Right ventricle myocardium inferior (tissue), 1 donor: ENCODE measurements at regions not wholly inside any gene's neighbourhood (a gene's known extent, or its start where the extent isn't known, plus 50 kb on each side); places are given as distances from the start of the nearest gene placed in this dataset.

ENCODE experiments used
- ATAC-seq: fragments of 200-7000 bp; cut with Tn5 transposase; one replicate; pipeline ENCODE4 v1.9.1; 2020; ENCODE audit warnings: mild to moderate bottlenecking, moderate library complexity
- DNase-seq: peaks from one replicate; pipeline ENCODE4 v3.0.0; 2021; ENCODE audit errors: missing footprints
- intact Hi-C: fragments of 100-400 bp; cut with DNase I; formaldehyde crosslinking; loops from one replicate; pipeline ENCODE4 v1.11.0; 2022
- donor health status: DM: no; HTN: yes; CAD: no; lungs with severe emphysema.

GRCh38 chr7:116434820-116435341 is 64.7 kb upstream of the CAV2 start:
- intact Hi-C loops, result loop anchor here (5.0 kb wide), 3 partner anchors 38 to 152 kb away; no protein-coding TSS in a partner anchor
- ATAC-seq, result no peak
- no peak for DNase-seq

- intact Hi-C loops, result loop anchor here (5.0 kb wide), 3 partner anchors 39 to 151 kb away; no protein-coding TSS in a partner anchor
- no peak for DNase-seq
These were observed 63.2 kb upstream of the CAV2 start for GRCh38 chr7:116436305-116436826.

DNA sequence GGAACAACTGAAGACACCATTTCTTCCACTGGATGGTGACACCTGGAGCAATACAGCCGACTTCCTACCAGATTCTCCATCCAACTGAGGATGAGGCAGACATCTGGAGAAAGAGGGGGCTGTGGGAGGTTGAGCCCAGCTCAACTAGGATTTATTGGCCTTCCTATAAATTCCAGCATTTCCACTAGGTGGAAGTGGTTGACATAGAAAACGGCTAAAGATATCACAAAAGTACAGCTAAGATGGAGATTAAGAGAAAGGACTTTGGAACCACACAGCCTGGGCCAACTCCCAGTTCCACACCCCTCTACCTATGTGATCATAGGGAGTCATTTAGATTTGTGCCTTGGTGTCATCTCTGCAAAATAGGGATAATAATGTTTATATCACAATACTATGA is 61.3 kb upstream of the CAV2 start:
- no peak for ATAC-seq
- no peak for DNase-seq
- intact Hi-C loops, result loop anchor here (2.0 to 5.0 kb wide), 4 partner anchors 41 to 149 kb away; partner anchors contain the start of gene CAV1

More at GRCh38 chr7:116436305-116436826, 63.2 kb upstream of the CAV2 start:
- ATAC-seq, result no peak

- DNase-seq (no peak), ATAC-seq (no peak)
- intact Hi-C loops, result loop anchor here (2.0 to 5.0 kb wide), 4 partner anchors 42 to 148 kb away; partner anchors contain the start of gene CAV1
These were observed 60.5 kb upstream of the CAV2 start for GRCh38 chr7:116439005-116439404.

DNA sequence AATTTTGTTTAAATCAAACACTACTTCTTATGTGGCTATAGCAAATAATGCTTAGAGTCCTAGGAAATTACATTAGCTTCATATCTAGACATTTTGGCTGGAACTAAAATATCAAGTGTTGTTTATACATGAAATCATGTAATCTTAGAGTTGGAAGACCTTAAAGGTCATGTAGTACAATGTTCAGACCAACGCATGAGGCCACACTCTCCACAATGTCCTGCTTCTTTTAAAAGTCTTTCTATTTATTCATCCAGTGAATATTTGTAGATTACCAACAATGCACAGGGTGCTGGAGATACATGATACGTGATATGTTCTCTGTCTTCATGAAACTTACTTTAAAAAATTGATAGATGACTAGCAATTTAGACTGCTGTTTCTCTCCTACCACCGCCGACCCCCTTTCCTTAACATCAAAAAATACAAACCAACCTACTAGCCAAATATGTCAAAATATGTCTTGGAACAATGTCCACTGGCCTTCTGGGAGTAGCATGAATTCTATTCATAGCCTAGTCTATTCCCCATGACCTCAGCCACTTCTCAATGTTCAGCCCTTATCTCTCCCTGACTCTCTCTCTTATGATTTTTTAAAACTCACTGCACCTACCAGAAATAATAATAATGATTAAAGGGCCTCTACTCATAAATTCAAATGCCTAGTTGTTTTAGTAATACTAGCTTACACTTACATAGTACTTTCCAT is 59.5 kb upstream of the CAV2 start:
- ATAC-seq (peak; percentile 89), DNase-seq (no peak)
- intact Hi-C loops, result loop anchor here (2.0 to 5.0 kb wide), 4 partner anchors 43 to 147 kb away; partner anchors contain the start of gene CAV1

GRCh38 chr7:116441534-116441933 is 58.0 kb upstream of the CAV2 start:
- intact Hi-C loops, result no loop called here

GRCh38 chr7:116443101-116443523 is 56.4 kb upstream of the CAV2 start:
- DNase-seq, result no peak
- intact Hi-C loops, result no loop called here
- ATAC-seq, result no peak

More at GRCh38 chr7:116441534-116441933, 58.0 kb upstream of the CAV2 start:
- DNase-seq (no peak), ATAC-seq (no peak)

DNA sequence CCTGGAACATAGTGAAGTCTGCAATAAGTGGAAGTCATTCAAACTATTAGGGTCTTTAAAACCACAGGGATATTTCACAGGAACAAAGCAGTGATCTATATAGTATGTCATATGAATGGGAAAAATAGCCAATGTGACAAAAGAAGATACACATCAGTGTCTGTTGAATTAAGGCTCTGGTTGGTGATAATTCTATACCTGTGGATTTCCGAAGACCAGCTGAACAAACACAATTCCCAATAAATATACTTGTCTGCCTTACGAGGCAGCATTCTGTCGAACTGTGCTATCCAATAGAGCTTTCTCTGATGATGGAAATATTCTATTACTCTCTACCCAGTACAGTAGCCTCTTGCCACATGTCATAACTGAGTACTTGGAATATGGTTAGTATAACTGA is 55.9 kb upstream of the CAV2 start:
- ATAC-seq, result no peak
- intact Hi-C loops, result no loop called here

DNA sequence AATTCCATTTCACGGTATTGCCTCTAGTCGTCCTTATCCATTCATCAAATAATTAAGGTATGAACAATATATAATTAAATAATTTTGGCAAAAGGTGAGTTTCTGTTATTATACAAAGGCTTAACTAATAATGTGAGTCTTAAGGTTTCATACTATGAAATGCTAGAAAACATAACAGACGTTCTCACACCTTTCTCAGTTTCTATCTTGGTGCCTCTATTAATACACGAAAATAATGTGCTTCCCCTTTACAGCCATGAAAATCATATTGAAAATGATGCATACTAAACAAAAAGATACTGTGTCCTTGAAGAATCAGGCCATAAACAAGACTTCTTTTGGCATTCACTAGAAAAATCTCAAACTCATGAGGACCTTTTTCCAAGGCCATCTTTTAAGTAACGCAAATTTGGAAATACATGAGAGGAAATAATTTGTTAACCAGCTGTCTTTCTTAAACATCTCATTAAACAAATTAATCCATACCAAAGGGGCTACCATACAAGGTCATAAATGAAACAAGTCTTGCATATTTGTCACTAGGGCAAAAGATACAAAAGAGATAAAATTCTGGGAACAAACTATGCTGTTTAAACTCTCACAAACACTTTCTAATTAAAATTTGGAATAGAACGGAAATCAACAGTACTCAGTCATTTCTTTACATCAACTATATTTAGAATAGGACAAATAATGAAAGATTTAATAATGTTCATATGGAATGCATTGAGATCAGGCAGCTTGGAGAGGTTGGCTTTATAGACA is 53.9 kb upstream of the CAV2 start:
- no peak for ATAC-seq
- no peak for DNase-seq
- intact Hi-C loops, result loop anchor here (5.0 kb wide), 1 partner anchor 173 kb away; no protein-coding TSS in a partner anchor

More for the DNA sequence above, 55.9 kb upstream of the CAV2 start:
- no peak for DNase-seq

DNA sequence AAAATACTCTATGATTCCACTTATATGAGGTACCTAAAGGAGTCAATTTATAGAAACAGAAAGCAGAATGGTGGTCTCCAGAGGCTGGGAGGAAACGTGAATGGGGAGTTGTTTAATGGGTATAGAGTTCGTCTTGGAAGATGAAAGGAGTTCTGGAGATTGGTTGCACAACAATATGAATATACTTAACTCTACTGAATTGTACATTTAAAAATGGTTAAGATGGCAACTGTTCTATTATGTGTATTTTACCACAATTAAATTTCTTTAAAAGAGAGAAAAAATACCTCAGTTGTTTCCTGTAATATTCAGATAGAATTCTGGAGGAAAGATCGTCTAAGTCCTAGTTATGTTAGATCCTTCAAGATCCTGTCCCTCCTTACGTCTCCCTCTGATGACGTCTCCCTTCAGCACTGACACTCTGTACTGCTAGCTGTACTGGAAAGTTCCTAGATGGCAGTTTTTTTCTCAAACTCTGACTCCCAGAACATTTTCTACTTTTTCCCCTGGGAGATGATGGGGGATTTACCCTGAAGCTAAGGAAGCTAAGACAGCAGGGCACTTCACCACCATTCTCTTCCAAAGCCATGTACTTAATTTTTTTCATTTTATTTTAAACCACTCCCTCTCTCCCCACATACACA is 53.2 kb upstream of the CAV2 start:
- DNase-seq (no peak), ATAC-seq (no peak)
- intact Hi-C loops, result loop anchor here (5.0 kb wide), 1 partner anchor 174 kb away; no protein-coding TSS in a partner anchor

- intact Hi-C loops, result loop anchor here (5.0 kb wide), 1 partner anchor 175 kb away; no protein-coding TSS in a partner anchor
- DNase-seq (no peak), ATAC-seq (no peak)
These were observed 52.1 kb upstream of the CAV2 start for GRCh38 chr7:116447436-116447835.

GRCh38 chr7:116447966-116448839 is 51.3 kb upstream of the CAV2 start:
- ATAC-seq (peak; percentile 53), DNase-seq (no peak)
- intact Hi-C loops, result loop anchor here (2.0 to 5.0 kb wide), 2 partner anchors 77 to 176 kb away; partner anchors contain the start of gene CAV1

- ATAC-seq (no peak), DNase-seq (no peak)
- intact Hi-C loops, result loop anchor here (2.0 to 5.0 kb wide), 2 partner anchors 75 to 177 kb away; partner anchors contain the start of gene CAV1
These were observed 50.1 kb upstream of the CAV2 start for GRCh38 chr7:116449441-116449840.
